GM12872 (cell line): ENCODE measurements at regions not wholly inside any gene's neighbourhood (a gene's known extent, or its start where the extent isn't known, plus 50 kb on each side); places are given as distances from the start of the nearest gene placed in this dataset.

Experiments
- CTCF ChIP-seq: IDR thresholded peaks from 3 replicates; pipeline ENCODE4 v1.5.1; 2011; ENCODE audit warnings: low read depth, mild to moderate bottlenecking, low read length, moderate library complexity; ENCODE audit not compliant: insufficient read depth

DNA sequence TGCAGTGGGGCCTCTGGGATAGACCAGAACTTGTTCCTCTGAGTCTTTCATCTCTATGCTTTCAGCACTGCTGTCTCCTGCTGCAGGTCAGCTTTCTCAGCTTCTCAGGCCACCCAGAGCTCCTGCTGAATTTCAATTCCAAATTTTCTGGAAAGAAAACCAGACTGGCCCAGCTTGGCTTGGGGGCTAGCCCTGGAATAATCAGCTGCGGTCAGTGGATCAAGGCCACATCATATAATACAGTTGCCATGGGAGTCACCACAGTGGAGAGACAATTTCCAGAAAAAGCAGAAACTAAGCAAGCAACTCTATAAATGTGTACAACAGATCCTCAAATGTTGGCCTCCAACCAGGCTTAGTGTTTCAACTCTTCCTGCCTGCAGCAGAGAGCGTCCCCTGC is 91.1 kb upstream of the SLC24A5 start:
- TF ChIP-seq CTCF: no peak

- TF ChIP-seq CTCF: no peak
Observed at GRCh38 chr15:48031466-48031865, 89.3 kb upstream of the SLC24A5 start.

DNA sequence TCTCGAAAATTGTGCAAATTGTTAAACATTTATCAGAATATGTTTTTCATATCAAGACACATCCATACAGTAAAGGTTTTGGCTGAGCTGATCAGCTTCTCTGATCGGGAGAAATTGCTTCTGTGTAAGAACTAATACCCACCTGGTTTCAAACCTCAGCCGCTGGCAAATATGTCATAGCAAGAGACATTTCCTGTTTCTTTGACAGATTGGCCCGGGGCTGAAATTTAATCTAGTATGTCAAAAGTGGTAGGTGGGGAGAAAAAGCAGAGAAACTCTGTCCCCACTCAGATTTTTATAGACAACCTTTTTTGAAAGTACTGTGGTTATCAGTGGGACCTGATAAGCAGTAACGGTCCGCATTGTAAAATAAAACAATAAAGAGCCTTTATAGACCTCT is 88.8 kb upstream of the SLC24A5 start:
- no peak for TF ChIP-seq CTCF

GRCh38 chr15:48032911-48033310 is 87.9 kb upstream of the SLC24A5 start:
- TF ChIP-seq CTCF: no peak

GRCh38 chr15:48038221-48038620 is 82.6 kb upstream of the SLC24A5 start:
- no peak for TF ChIP-seq CTCF

- TF ChIP-seq CTCF: no peak
Observed at GRCh38 chr15:48040166-48040817, 80.5 kb upstream of the SLC24A5 start.

GRCh38 chr15:48041454-48041853 is 79.3 kb upstream of the SLC24A5 start:
- TF ChIP-seq CTCF: no peak

GRCh38 chr15:48046813-48047438 is 73.9 kb upstream of the SLC24A5 start:
- no peak for TF ChIP-seq CTCF
